ENCODE measurements at regions not wholly inside any gene's neighbourhood (a gene's known extent, or its start where the extent isn't known, plus 50 kb on each side); places are given as distances from the start of the nearest gene placed in this dataset.
"Not testable (repeated sequence)": the region's sequence is repeated elsewhere in the genome, so short reads cannot be mapped to it uniquely, and the experiment has no call there.

DNA sequence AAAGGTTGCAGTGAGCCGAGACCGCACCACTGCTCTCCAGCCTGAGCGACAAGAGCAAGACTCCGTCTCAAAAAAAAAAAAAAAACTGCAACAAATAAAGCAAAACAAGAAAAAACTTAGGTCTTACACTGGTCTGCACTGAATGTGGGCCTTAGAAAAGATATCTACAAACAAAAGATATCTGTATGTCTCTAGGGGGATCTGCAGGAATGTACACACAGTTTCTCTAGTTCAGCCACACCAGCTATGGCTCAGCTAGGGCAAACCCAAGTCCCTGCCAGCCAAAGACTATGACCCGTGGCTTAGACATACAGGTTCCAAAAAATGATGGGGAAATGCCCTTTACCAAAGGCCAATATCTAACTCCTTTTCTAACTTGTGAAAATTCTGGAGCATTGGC, 202.4 kb upstream of the KAZN start:
- TF ChIP-seq, protein P1, sequence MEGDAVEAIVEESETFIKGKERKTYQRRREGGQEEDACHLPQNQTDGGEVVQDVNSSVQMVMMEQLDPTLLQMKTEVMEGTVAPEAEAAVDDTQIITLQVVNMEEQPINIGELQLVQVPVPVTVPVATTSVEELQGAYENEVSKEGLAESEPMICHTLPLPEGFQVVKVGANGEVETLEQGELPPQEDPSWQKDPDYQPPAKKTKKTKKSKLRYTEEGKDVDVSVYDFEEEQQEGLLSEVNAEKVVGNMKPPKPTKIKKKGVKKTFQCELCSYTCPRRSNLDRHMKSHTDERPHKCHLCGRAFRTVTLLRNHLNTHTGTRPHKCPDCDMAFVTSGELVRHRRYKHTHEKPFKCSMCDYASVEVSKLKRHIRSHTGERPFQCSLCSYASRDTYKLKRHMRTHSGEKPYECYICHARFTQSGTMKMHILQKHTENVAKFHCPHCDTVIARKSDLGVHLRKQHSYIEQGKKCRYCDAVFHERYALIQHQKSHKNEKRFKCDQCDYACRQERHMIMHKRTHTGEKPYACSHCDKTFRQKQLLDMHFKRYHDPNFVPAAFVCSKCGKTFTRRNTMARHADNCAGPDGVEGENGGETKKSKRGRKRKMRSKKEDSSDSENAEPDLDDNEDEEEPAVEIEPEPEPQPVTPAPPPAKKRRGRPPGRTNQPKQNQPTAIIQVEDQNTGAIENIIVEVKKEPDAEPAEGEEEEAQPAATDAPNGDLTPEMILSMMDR (conservative IDR thresholded peaks at IDR 0.05), result no peak
- H3K27ac ChIP-seq, result no peak overlapping the region

DNA sequence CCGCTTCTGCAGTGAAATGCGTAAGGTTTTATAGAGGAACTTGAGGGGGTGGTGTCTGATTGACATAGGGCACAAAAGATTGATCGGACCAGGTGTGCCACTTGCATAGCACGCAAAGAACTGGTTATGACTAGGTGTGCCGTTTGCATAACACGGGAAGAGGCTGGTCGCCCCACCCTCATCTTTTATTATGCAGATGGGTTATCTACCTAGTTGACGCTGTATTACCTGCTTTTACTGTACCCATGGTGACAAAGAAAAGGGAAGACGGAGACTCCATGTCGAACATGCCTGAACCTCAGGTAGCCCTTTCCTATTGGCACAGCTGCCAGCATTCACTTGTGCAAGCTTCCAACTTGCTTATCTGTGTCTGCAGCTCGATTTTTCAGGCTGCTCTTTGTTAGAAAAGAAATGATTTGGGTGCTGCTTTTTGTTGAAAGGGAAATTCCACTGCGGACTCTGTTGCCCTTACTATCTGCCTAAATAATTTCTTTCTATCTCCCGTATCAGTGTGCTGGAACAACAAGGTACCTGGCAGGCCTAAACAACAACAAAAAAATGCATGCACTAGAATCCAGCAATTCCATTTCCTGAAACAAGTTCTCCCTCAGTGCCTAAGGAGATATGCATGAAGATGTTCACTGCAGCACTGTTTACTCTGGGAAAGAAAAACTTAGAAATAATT, 194.4 kb upstream of the KAZN start:
- no peak overlapping the region for H3K27ac ChIP-seq
- TF ChIP-seq, protein P1 (conservative IDR thresholded peaks at IDR 0.05), result no peak

DNA sequence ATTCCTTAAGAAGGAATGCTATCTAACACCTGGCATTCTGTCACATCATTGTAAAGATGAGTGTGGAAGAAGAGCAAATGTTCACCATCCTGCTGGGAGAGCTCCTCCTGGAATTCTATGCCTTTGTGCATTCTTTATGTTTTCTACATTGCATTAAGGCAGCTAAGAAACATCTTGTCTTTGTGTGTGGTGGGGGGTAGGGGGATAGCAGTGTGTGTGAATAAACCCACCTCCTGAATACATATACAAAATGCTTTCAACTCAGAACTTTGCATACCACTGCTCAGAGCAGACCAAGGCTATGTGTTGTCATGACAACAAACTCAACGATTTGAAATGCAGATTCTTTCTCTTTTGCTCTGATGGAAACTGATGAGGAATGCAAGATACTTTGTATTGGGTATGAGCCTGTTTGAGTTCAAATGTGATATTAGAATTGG, 193.6 kb upstream of the KAZN start:
- TF ChIP-seq, protein P1 (conservative IDR thresholded peaks at IDR 0.05), result no peak
- no peak overlapping the region for H3K27ac ChIP-seq

DNA sequence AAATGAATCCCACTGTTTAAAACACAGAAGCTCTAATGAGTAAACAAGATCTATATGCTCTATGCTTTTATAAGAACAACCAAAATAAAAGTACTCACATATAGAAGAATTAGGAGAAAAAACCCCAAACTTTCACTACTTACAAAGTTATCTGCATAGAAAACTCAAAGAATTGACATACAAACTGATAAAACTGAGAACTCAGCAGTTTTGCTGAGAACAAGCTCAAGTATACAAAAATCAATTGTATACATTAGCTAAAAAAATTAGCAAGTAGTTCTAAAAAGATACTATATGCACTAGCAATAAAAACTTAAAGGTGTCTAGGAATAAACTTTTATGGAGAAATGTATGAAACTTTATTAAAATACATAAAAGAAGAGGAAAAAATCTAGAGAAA, 186.2 kb upstream of the KAZN start:
- H3K27ac ChIP-seq, result no peak overlapping the region
- TF ChIP-seq, protein P1 (conservative IDR thresholded peaks at IDR 0.05), result no peak

DNA sequence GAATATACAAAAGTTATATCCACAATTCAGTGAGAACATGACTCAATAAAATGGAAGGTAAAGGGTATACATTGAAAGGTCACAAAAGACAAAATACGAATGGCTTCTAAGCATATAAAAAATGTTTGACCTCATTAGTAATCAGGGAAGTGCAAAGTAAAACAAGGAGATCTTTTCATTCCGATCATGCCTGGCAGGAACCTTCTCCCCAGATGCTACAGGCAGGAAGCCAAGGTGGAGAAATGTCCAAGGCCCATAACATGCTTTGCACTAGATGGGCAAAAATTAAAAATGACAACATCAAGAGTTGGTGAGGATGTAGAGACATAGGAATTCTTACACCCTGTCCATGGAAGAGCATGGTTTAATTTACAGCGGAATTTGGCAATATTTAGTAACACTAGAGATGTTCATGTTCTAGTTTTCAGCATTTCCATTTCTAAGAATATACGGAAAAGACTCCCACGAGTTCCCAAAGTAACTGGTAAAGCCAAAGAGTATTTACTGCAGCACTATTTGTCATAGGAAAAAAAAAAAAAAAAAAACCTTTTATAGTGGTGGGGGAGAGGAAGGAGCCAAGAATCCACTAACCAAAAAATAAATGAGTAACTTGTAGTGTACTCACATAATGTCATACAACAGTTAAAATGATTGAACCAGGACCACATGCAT, 184.5 kb upstream of the KAZN start:
- H3K27ac ChIP-seq, result no peak overlapping the region
- TF ChIP-seq, protein P1 (conservative IDR thresholded peaks at IDR 0.05), result no peak

DNA sequence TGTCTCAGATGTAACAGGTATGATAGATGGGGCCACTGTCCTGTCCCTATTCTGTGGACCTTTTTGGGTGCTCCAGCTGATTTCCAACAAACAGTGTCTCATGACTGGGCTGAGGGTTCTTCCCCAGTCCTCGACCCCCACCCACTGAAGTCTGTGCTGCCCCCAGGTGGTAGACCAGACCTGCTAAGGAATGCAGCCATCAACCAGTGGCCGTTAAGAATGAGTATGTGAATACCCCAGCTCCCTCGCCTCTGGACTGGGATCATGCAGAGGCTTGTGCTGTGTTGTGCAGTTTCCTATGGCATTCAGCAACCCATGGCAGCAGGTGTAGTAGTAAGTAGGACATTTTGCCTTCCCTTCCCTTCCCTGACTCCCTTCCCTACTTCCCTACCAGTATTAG, 183.1 kb upstream of the KAZN start:
- TF ChIP-seq, protein P1 (conservative IDR thresholded peaks at IDR 0.05), result no peak; the same call in 1 of the 2 replicates
- H3K27ac ChIP-seq, result no peak overlapping the region

DNA sequence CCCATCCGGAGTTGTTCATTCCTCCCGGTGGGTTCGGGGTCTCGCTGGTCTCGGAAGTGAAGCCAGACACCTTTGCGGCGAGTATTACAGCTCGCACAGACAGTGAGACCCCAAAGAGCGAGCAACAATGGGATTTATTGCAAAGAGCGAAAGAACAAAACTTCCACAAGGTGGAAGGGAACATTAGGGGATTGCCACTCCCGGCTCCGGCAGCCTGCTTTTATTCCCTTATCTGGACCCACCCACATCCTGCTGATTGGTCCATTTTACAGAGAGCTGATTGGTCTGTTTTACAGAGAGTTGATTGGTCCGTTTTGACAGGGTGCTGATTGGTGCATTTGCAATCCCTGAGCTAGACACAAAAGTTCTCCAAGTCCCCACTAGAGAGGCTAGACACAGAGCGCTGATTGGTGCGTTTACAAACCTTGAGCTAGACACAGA, 178.7 kb upstream of the KAZN start:
- H3K27ac ChIP-seq, result not testable (repeated sequence)

DNA sequence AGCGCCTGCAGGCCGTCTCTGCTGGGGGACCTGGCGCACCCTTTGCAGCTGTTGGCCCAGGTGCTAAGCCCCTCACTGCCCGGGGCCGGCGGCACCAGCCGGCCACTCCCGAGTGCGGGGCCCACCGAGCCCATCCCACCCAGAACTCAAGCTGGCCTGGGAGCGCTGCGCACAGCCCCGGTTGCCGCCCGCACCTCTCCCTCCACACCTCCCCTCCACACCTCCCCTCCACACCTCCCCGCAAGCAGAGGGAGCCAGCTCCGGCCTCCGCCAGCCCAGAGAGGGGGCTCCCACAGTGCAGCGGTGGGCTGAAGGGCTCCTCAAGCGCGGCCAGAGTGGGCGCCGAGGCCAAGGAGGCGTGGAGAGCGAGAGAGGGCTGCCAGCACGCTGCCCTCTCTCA, 177.8 kb upstream of the KAZN start:
- TF ChIP-seq, protein P1 (conservative IDR thresholded peaks at IDR 0.05), result no peak
- H3K27ac ChIP-seq, result no peak overlapping the region
